Gastrocnemius medialis (tissue), 4 donors: ENCODE measurements at regions not wholly inside any gene's neighbourhood (a gene's known extent, or its start where the extent isn't known, plus 50 kb on each side); places are given as distances from the start of the nearest gene placed in this dataset.

Experiments used
- ATAC-seq, 2 donors: fragments of 150-250 bp; one replicate each; pipeline ENCODE4 v1.9.1; 2016
- DNase-seq, 2 donors: peaks; one replicate each; pipeline ENCODE4 v3.0.0-alpha.2; 2019
- H3K27ac ChIP-seq, 4 donors: fragments of 200-600 bp; sonication (generic); 1 replicate in 1 of 4; 2 replicates in 3 of 4; pipeline ENCODE4 v1.5.1; 2016 to 2018; ENCODE audit warnings: mild to moderate bottlenecking in 2 of 4, moderate library complexity in 1 of 4
- H3K27me3 ChIP-seq, 3 donors: fragments of 200-600 bp; sonication (generic) in 2 of 3; 1 replicate in 1 of 3; 2 replicates in 2 of 3; pipeline versions ENCODE4 v1.5.1 to v1.6.0; 2016 to 2019; ENCODE audit warnings: mild to moderate bottlenecking in 1 of 3, moderate library complexity in 1 of 3
- H3K36me3 ChIP-seq, 2 donors: fragments of 200-600 bp; sonication (generic) in 1 of 2; one replicate each; pipeline ENCODE4 v1.5.1; 2017 to 2018
- H3K4me1 ChIP-seq, 2 donors: fragments of 200-600 bp; sonication (generic) in 1 of 2; one replicate each; pipeline ENCODE4 v1.5.1; 2016 to 2017; ENCODE audit warnings: mild to moderate bottlenecking in 2 of 2
- H3K4me3 ChIP-seq, 4 donors: fragments of 200-600 bp; sonication (generic) in 3 of 4; 1 replicate in 1 of 4; 2 replicates in 3 of 4; pipeline ENCODE4 v1.5.1; 2016 to 2019; ENCODE audit warnings: mild to moderate bottlenecking in 2 of 4
- H3K9me3 ChIP-seq, 3 donors: fragments of 200-600 bp; sonication (generic) in 2 of 3; 1 replicate in 1 of 3; 2 replicates in 2 of 3; pipeline ENCODE4 v1.5.1; 2016 to 2019
- POLR2A ChIP-seq, 2 donors: fragments of 450-650 bp; IDR thresholded peaks; one replicate each; pipeline ENCODE4 v1.6.1; 2017; ENCODE audit warnings: antibody characterized with exemption in 2 of 2, mild to moderate bottlenecking in 2 of 2, moderate library complexity in 2 of 2
- in situ Hi-C, 4 donors: fragments of 200-750 bp; cut with MboI; loops; one replicate each; pipeline versions ENCODE4 v1.15.0 to v1.8.0; 2017; ENCODE audit warnings: low sequenced_read_pairs in 4 of 4
- intact Hi-C: fragments of 100-400 bp; cut with DNase I; formaldehyde crosslinking; loops from one replicate; pipeline ENCODE4 v1.15.1; 2023; ENCODE audit warnings: low total_unique reads
- TF ChIP-seq, protein P1 (sequence below), 5 experiments: fragments of 450-650 bp in 3 of 5; fragments of 200-600 bp in 2 of 5; sonication (generic) in 2 of 5; IDR thresholded peaks in 4 of 5; conservative IDR thresholded peaks in 1 of 5; 1 replicate in 4 of 5; 2 replicates in 1 of 5; pipeline ENCODE4 v1.5.1; 2016 to 2019; ENCODE audit warnings: antibody characterized with exemption in 5 of 5, mild to moderate bottlenecking in 3 of 5, moderate library complexity in 3 of 5

DNA sequence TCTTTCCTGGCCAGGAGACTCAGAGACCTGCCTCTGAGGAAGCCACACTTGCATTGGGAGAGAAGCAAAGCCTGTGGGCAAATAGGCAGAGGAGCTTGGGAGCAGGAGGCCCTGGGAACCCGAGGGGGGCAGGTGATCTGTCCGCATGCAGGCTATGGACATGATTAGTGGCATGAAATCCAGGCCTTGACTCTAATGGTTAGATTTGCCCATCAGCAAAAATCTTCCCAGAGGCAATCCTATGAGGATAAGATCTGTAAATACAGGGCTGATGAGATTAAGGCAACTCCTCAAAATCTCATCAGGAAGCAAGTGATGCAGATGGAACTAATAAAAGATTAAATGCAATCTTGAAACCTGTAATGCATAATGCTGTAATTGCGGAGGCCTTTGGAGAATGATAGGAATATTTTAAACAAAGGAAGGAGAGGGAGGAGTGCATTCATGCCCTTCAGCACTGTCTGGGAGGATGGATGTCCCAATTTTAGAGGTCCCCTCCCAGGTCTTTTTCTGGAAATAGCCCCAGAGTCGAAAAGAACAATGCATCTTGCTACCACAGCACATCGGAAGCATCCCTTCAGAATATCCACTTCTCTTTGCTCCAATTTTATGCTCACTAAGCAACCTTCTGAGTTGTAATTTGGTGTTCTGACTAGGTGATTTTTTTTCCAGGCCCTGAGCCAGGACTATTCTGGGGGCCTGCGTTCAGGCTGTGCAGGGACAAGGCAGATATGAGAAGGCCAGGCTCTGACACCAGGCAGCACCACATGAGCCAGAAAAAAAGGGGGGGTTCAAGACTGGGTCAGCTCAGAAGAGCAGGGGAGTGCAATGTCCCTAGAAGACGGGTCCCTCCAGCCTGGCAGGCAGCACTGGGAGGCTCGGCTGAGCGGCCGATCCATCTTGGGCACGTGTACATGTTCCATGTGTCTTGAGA, 66.5 kb downstream of the MED10 start:
- DNase-seq, result no peak

DNA sequence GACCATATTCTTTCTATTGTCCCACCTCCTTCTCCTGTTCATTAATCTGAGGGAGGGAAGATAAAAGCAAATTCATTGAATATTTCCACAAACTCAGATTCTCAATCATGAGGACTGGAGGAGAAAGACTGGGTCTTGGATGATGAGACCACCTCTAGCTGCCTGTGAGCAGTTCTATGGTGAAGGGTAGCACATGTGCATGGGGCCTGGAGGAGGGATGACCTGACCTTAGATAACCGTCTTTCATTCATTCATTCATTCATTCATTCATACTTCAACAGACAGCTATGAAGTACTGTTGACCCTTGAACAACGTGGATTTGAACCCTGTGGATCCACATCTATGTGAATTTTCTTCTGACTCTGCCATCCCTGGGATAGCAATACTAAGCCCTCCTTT, 68.4 kb downstream of the MED10 start:
- ATAC-seq (no peak), DNase-seq (no peak)
- no peaks in the 10 kb centered on the region for H3K9me3 ChIP-seq
- TF ChIP-seq, protein P1, sequence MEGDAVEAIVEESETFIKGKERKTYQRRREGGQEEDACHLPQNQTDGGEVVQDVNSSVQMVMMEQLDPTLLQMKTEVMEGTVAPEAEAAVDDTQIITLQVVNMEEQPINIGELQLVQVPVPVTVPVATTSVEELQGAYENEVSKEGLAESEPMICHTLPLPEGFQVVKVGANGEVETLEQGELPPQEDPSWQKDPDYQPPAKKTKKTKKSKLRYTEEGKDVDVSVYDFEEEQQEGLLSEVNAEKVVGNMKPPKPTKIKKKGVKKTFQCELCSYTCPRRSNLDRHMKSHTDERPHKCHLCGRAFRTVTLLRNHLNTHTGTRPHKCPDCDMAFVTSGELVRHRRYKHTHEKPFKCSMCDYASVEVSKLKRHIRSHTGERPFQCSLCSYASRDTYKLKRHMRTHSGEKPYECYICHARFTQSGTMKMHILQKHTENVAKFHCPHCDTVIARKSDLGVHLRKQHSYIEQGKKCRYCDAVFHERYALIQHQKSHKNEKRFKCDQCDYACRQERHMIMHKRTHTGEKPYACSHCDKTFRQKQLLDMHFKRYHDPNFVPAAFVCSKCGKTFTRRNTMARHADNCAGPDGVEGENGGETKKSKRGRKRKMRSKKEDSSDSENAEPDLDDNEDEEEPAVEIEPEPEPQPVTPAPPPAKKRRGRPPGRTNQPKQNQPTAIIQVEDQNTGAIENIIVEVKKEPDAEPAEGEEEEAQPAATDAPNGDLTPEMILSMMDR (IDR thresholded peaks at IDR 0.05 in 4 of 5, conservative IDR thresholded peaks at IDR 0.05 in 1 of 5), result no peak
- no peak for TF ChIP-seq POLR2A (IDR thresholded peaks at IDR 0.05)
- no peak overlapping the region for H3K4me3 ChIP-seq
- no peaks in the 10 kb centered on the region for H3K36me3 ChIP-seq
- H3K27ac ChIP-seq, result no peak overlapping the region
- intact Hi-C loops, result no loop called here
- peaks cover 0 to 5% of the 10 kb centered on the region in 2 donors for H3K4me1 ChIP-seq
- no peaks in the 10 kb centered on the region for H3K27me3 ChIP-seq
- in situ Hi-C loops, result no loop called here

More for the DNA sequence above, 66.5 kb downstream of the MED10 start:
- no peak overlapping the region for H3K27ac ChIP-seq
- in situ Hi-C loops (no loop called here), intact Hi-C loops (no loop called here)
- H3K4me3 ChIP-seq, result no peak overlapping the region
- H3K4me1 ChIP-seq, result peaks cover 0 to 5% of the 10 kb centered on the region in 2 donors
- TF ChIP-seq, protein P1 (IDR thresholded peaks at IDR 0.05 in 4 of 5, conservative IDR thresholded peaks at IDR 0.05 in 1 of 5), result no peak
- ATAC-seq, result no peak
- H3K9me3 ChIP-seq, result no peaks in the 10 kb centered on the region
- no peaks in the 10 kb centered on the region for H3K36me3 ChIP-seq
- H3K27me3 ChIP-seq, result no peaks in the 10 kb centered on the region

DNA sequence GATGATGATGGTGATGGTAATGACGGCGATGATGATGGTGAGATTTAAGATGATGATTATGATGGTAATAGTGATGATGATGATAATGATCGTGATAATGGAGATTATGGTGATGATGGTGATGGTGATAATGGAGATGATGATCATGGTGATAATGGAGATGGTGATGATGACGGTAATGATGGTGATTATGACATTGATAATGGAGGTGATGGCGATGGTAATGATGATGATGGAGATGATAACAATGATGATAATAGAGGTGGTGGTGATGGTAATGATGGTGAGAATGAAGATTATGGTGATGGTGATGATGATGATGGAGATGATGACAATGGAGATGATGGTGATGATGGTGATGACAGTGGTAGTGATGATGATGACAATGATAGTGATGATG, 69.7 kb downstream of the MED10 start:
- H3K27me3 ChIP-seq, result no peaks in the 10 kb centered on the region
- in situ Hi-C loops, result no loop called here
- no peak overlapping the region for H3K4me3 ChIP-seq
- H3K36me3 ChIP-seq, result no peaks in the 10 kb centered on the region
- intact Hi-C loops, result no loop called here
- H3K9me3 ChIP-seq, result no peaks in the 10 kb centered on the region
- H3K27ac ChIP-seq, result no peak overlapping the region
- no peak for DNase-seq
- H3K4me1 ChIP-seq, result peaks cover 0 to 5% of the 10 kb centered on the region in 2 donors
- no peak for TF ChIP-seq POLR2A (IDR thresholded peaks at IDR 0.05)
- TF ChIP-seq, protein P1 (IDR thresholded peaks at IDR 0.05 in 4 of 5, conservative IDR thresholded peaks at IDR 0.05 in 1 of 5), result no peak
- no peak for ATAC-seq

DNA sequence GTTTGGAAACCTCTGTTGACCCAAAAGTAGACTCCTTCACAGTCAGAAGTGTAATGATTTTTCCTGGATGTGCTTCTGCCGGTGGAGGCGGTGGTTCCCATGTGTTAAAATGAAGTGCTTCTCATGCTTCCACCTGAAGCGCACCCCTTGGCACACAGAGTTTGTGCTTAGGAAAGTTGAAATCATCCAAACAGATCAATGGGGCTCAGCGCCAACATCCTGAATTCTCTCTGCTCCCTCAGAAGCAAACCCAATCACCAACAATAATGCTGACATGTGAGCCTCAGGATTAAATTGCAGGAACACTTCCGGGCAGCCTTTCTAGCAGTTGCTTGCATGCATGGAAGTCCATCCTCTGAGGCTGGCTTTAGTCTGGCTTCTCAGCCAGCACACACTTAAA, 71.0 kb downstream of the MED10 start:
- no peak overlapping the region for H3K27ac ChIP-seq
- no peak overlapping the region for H3K4me3 ChIP-seq
- peaks cover 0 to 4% of the 10 kb centered on the region in 2 donors for H3K4me1 ChIP-seq
- no peak for TF ChIP-seq POLR2A (IDR thresholded peaks at IDR 0.05)
- TF ChIP-seq, protein P1 (IDR thresholded peaks at IDR 0.05 in 4 of 5, conservative IDR thresholded peaks at IDR 0.05 in 1 of 5), result no peak
- in situ Hi-C loops (no loop called here), intact Hi-C loops (no loop called here)
- H3K36me3 ChIP-seq, result no peaks in the 10 kb centered on the region
- DNase-seq, result no peak
- ATAC-seq, result no peak
- H3K27me3 ChIP-seq, result no peaks in the 10 kb centered on the region
- no peaks in the 10 kb centered on the region for H3K9me3 ChIP-seq
